IMR-90 (cell line): ENCODE measurements at regions not wholly inside any gene's neighbourhood (a gene's known extent, or its start where the extent isn't known, plus 50 kb on each side); places are given as distances from the start of the nearest gene placed in this dataset.

Experiments used
- ATAC-seq: fragments of 200-7000 bp; cut with Tn5 transposase; 2 replicates; pipeline ENCODE4 v1.9.1; 2020; ENCODE audit warnings: low read depth, mild to moderate bottlenecking, moderate library complexity
- BruUV-seq: library from RNA; stranded (reverse); fragments of 400-500 nt; replicated peaks from 2 replicates; lab custom pipeline; 2021; lab: Mats Ljungman, UMichigan
- CTCF ChIA-PET: fragments of 300-600 bp; formaldehyde crosslinking; extraction: SDS; loops from one replicate; lab custom pipeline; 2021; ENCODE audit warnings: antibody characterized with exemption; lab: Yijun Ruan, JAX
- POLR2A ChIA-PET: fragments of 300-600 bp; sonication (Branson Sonifier 250); formaldehyde crosslinking; loops from one replicate; lab custom pipeline; 2022; ENCODE audit warnings: antibody characterized with exemption; ENCODE audit not compliant: unreplicated experiment; lab: Charles Lee
- DNase-seq: peaks from one replicate; pipeline ENCODE4 v3.0.0; 2013
- H2AFZ ChIP-seq: replicated peaks from 2 replicates; pipeline ENCODE3; 2013; ENCODE audit warnings: low read length, mild to moderate bottlenecking; ENCODE audit not compliant: poor library complexity
- H2AK5ac ChIP-seq: 2 replicates; pipeline ENCODE4 v1.6.1; 2013; ENCODE audit warnings: low read depth, low read length, inconsistent platforms
- H2AK9ac ChIP-seq: replicated peaks from 2 replicates; pipeline ENCODE3; 2013; ENCODE audit warnings: mild to moderate bottlenecking, low read depth, low read length, moderate library complexity; ENCODE audit not compliant: poor library complexity
- H2BK120ac ChIP-seq: 2 replicates; pipeline ENCODE4 v1.6.1; 2013; ENCODE audit warnings: low read depth, low read length, inconsistent platforms
- H2BK15ac ChIP-seq: 3 replicates; pipeline ENCODE4 v1.6.1; 2013; ENCODE audit warnings: low read depth, low read length, inconsistent platforms
- H2BK20ac ChIP-seq: 2 replicates; pipeline ENCODE4 v1.6.1; 2013; ENCODE audit warnings: low read depth, mild to moderate bottlenecking, inconsistent platforms, low read length, moderate library complexity
- H2BK5ac ChIP-seq: 2 replicates; pipeline ENCODE4 v1.6.1; 2013; ENCODE audit warnings: mild to moderate bottlenecking, low read depth, low read length, inconsistent platforms; ENCODE audit not compliant: poor library complexity, severe bottlenecking
- H3K14ac ChIP-seq: replicated peaks from 2 replicates; pipeline ENCODE4 v1.6.1; 2013; ENCODE audit warnings: low read depth, low read length, inconsistent platforms
- H3K18ac ChIP-seq: 2 replicates; pipeline ENCODE4 v1.6.1; 2013; ENCODE audit warnings: low read depth, low read length, control low read depth
- H3K23ac ChIP-seq: 2 replicates; pipeline ENCODE4 v1.6.1; 2013; ENCODE audit warnings: low read depth, low read length, inconsistent platforms
- H3K27ac ChIP-seq: 2 replicates; pipeline ENCODE4 v1.5.1; 2013; ENCODE audit warnings: mild to moderate bottlenecking, control low read depth, low read length; ENCODE audit not compliant: insufficient read depth
- H3K27me3 ChIP-seq: 2 replicates; pipeline ENCODE4 v1.6.1; 2013; ENCODE audit warnings: low read length; ENCODE audit not compliant: control insufficient read depth, insufficient read depth
- H3K36me3 ChIP-seq: 2 replicates; pipeline ENCODE4 v1.6.1; 2013; ENCODE audit warnings: low read length, mixed read lengths; ENCODE audit not compliant: control insufficient read depth, insufficient read depth
- H3K4ac ChIP-seq: 2 replicates; pipeline ENCODE4 v1.6.1; 2013; ENCODE audit warnings: low read depth, low read length, inconsistent platforms
- H3K4me1 ChIP-seq: 2 replicates; pipeline ENCODE4 v1.6.1; 2013; ENCODE audit warnings: low read length, mixed read lengths; ENCODE audit not compliant: control insufficient read depth, insufficient read depth
- H3K4me2 ChIP-seq: 2 replicates; pipeline ENCODE4 v1.6.1; 2013; ENCODE audit warnings: low read depth, mild to moderate bottlenecking, control low read depth, low read length, moderate library complexity
- H3K4me3 ChIP-seq: 2 replicates; pipeline ENCODE4 v1.5.1; 2013; ENCODE audit warnings: low read depth, mild to moderate bottlenecking, control low read depth, low read length, moderate library complexity; ENCODE audit not compliant: insufficient read depth
- H3K56ac ChIP-seq: 2 replicates; pipeline ENCODE4 v1.6.1; 2013; ENCODE audit warnings: low read length, inconsistent platforms; ENCODE audit not compliant: insufficient read depth; ENCODE audit errors: extremely low read depth
- H3K79me1 ChIP-seq, 2 experiments: 2 replicates each; pipeline ENCODE4 v1.6.1; 2013; ENCODE audit warnings: low read length in 2 of 2, inconsistent platforms in 1 of 2, low read depth in 1 of 2
- H3K9ac ChIP-seq: 2 replicates; pipeline ENCODE4 v1.6.1; 2013; ENCODE audit warnings: low read depth, low read length, control low read depth
- H3K9me1 ChIP-seq: 2 replicates; pipeline ENCODE4 v1.6.1; 2013; ENCODE audit warnings: low read length, inconsistent platforms; ENCODE audit not compliant: insufficient read depth
- H3K9me3 ChIP-seq: 2 replicates; pipeline ENCODE4 v1.6.1; 2013; ENCODE audit warnings: low read length; ENCODE audit not compliant: control insufficient read depth, insufficient read depth
- H4K20me1 ChIP-seq: 2 replicates; pipeline ENCODE4 v1.6.1; 2013; ENCODE audit warnings: low read length, inconsistent platforms; ENCODE audit not compliant: insufficient read depth
- H4K5ac ChIP-seq: 2 replicates; pipeline ENCODE4 v1.6.1; 2013; ENCODE audit warnings: mild to moderate bottlenecking, low read depth, low read length, control low read depth
- H4K8ac ChIP-seq, 2 experiments: 2 replicates each; pipeline ENCODE4 v1.6.1; 2013; ENCODE audit warnings: low read depth in 2 of 2, low read length in 2 of 2, control low read depth in 1 of 2, inconsistent platforms in 1 of 2
- H4K91ac ChIP-seq: 2 replicates; pipeline ENCODE4 v1.6.1; 2013; ENCODE audit warnings: low read depth, low read length, inconsistent platforms; ENCODE audit not compliant: insufficient read depth
- CEBPB ChIP-seq: IDR thresholded peaks from 2 replicates; pipeline ENCODE4 v1.6.1; 2012; ENCODE audit warnings: low read depth, low read length, improper control_type of control experiment
- CHD1 ChIP-seq: IDR thresholded peaks from 2 replicates; pipeline ENCODE4 v1.6.1; 2012; ENCODE audit warnings: low read depth, low read length, improper control_type of control experiment
- ELK1 ChIP-seq: fragments of 150-350 bp; IDR thresholded peaks from 2 replicates; pipeline ENCODE4 v1.6.1; 2016; ENCODE audit warnings: low read depth, mild to moderate bottlenecking, low read length, moderate library complexity, borderline replicate concordance
- FOS ChIP-seq: fragments of 150-350 bp; IDR thresholded peaks from 2 replicates; pipeline ENCODE4 v1.6.1; 2016; ENCODE audit warnings: low read depth, low read length
- MAFK ChIP-seq: IDR thresholded peaks from 2 replicates; pipeline ENCODE4 v1.6.1; 2012; ENCODE audit warnings: low read depth, low read length, improper control_type of control experiment
- MAZ ChIP-seq: IDR thresholded peaks from 2 replicates; pipeline ENCODE4 v1.6.1; 2012; ENCODE audit warnings: low read depth, mild to moderate bottlenecking, low read length, improper control_type of control experiment, moderate library complexity, borderline replicate concordance
- MXI1 ChIP-seq: IDR thresholded peaks from 2 replicates; pipeline ENCODE4 v1.6.1; 2012; ENCODE audit warnings: low read depth, mild to moderate bottlenecking, low read length, moderate library complexity, borderline replicate concordance
- NFE2L2 ChIP-seq: fragments of 150-350 bp; IDR thresholded peaks from 2 replicates; pipeline ENCODE4 v1.6.1; 2016; ENCODE audit warnings: low read depth, mild to moderate bottlenecking, low read length
- RFX5 ChIP-seq: IDR thresholded peaks from 2 replicates; pipeline ENCODE4 v1.8.0; 2012; ENCODE audit warnings: low read depth, mild to moderate bottlenecking, low read length, moderate library complexity
- SMC3 ChIP-seq: fragments of 150-350 bp; IDR thresholded peaks from 2 replicates; pipeline ENCODE4 v1.6.1; 2016; ENCODE audit warnings: low read depth, mild to moderate bottlenecking, antibody characterized with exemption, low read length, moderate library complexity
- USF2 ChIP-seq: fragments of 150-350 bp; IDR thresholded peaks from 2 replicates; pipeline ENCODE4 v1.6.1; 2017; ENCODE audit warnings: mild to moderate bottlenecking, antibody characterized with exemption, low read length, low read depth
- WGBS, 2 experiments: methylation state at CpG; one replicate each; pipeline versions ENCODE4 v1.1.5 to v1.1.7; 2013; ENCODE audit warnings: missing lambda C conversion rate in 2 of 2; ENCODE audit not compliant: insufficient read length in 1 of 2; ENCODE audit errors: extremely low coverage in 2 of 2; 5-methylcytosine and 5-hydroxymethylcytosine counted together
- dilution Hi-C: fragments of 300-500 bp; cut with HindIII; formaldehyde crosslinking; loops from one replicate; pipeline ENCODE4 v1.14.3; 2018; ENCODE audit warnings: low sequenced_read_pairs; ENCODE audit not compliant: unreplicated experiment
- in situ Hi-C: fragments of 300-500 bp; cut with MboI; formaldehyde crosslinking; loops from 3 replicates; pipeline ENCODE4 v1.14.3; 2019; ENCODE audit warnings: low sequenced_read_pairs, inconsistent platforms, mixed read lengths
- intact Hi-C: fragments of 100-400 bp; cut with micrococcal nuclease; formaldehyde crosslinking; loops from 2 replicates; pipeline ENCODE4 v1.10.0; 2022

- Histone ChIP-seq H3K4me1 (no peaks in the 10 kb centered on the region; the same call in 1 of the 2 replicates), H4K8ac (no peak overlapping the region), H3K27ac (no peak overlapping the region), H3K36me3 (no peaks in the 10 kb centered on the region), H3K56ac (no peak overlapping the region), H2AK5ac (no peak overlapping the region), H3K9me1 (no peaks in the 10 kb centered on the region; the same call in 1 of the 2 replicates), H3K9ac (no peak overlapping the region), H2BK5ac (no peak overlapping the region), H2BK120ac (no peak overlapping the region), H2BK20ac (no peak overlapping the region), H3K23ac (no peak overlapping the region), H2AK9ac (no peak overlapping the region), H4K5ac (no peak overlapping the region), H3K4ac (no peak overlapping the region), H4K20me1 (no peaks in the 10 kb centered on the region), H3K4me3 (no peak overlapping the region), H3K9me3 (no peaks in the 10 kb centered on the region), H3K18ac (no peak overlapping the region), H4K91ac (no peak overlapping the region), H3K4me2 (no peak overlapping the region), H2BK15ac (no peak overlapping the region), H3K79me1 (no peaks in the 10 kb centered on the region), H2AFZ (no peak overlapping the region), H3K27me3 (no peaks in the 10 kb centered on the region; the same call in 1 of the 2 replicates), H3K14ac (no peak overlapping the region)
- ChIA-PET POLR2A (no interaction called here), CTCF (interaction anchor here (0.6 kb wide), 1 partner anchor 235 kb away, joined by 5 read pairs; no protein-coding TSS in a partner anchor)
- ATAC-seq, result no peak
- intact Hi-C loops (no loop called here), dilution Hi-C loops (no loop called here), in situ Hi-C loops (no loop called here)
- no TSS peak for BruUV-seq
- no peak for DNase-seq
- no peak for TF ChIP-seq FOS
- TF ChIP-seq SMC3, result no peak
- TF ChIP-seq NFE2L2, result no peak
- no peak for TF ChIP-seq MAFK
- TF ChIP-seq RFX5, result no peak
- no peak for TF ChIP-seq CEBPB
- TF ChIP-seq CHD1, result no peak
- no peak for TF ChIP-seq MAZ
- TF ChIP-seq MXI1, result no peak
- no peak for TF ChIP-seq USF2
- TF ChIP-seq ELK1, result no peak
- no CpG with 5 or more reads among the region's 7 CpGs for WGBS, 2 experiments
These were observed 212.4 kb downstream of the CMPK2 start for GRCh38 chr2:6653281-6653750.
